VCaP (cell line): ENCODE measurements at regions not wholly inside any gene's neighbourhood (a gene's known extent, or its start where the extent isn't known, plus 50 kb on each side); places are given as distances from the start of the nearest gene placed in this dataset.

Experiments used
- H3K27ac ChIP-seq: fragments of 450-650 bp; 2 replicates; pipeline ENCODE4 v1.5.1; 2017
- CTCF ChIP-seq: fragments of 450-650 bp; conservative IDR thresholded peaks from 2 replicates; pipeline ENCODE4 v1.5.1; 2017; ENCODE audit warnings: mild to moderate bottlenecking, moderate library complexity

GRCh38 chr14:104386151-104386841, 193.3 kb upstream of the C14orf180 start:
- no peak for TF ChIP-seq CTCF

GRCh38 chr14:104387022-104388010, 192.2 kb upstream of the C14orf180 start:
- no peak overlapping the region for H3K27ac ChIP-seq
- no peak for TF ChIP-seq CTCF

More at GRCh38 chr14:104386151-104386841, 193.3 kb upstream of the C14orf180 start:
- no peak overlapping the region for H3K27ac ChIP-seq

GRCh38 chr14:104388011-104388521, 191.5 kb upstream of the C14orf180 start:
- TF ChIP-seq CTCF, result no peak
- no peak overlapping the region for H3K27ac ChIP-seq

- no peak overlapping the region for H3K27ac ChIP-seq
Observed at GRCh38 chr14:104388541-104389325, 190.8 kb upstream of the C14orf180 start.

GRCh38 chr14:104389326-104390220, 190.0 kb upstream of the C14orf180 start:
- no peak overlapping the region for H3K27ac ChIP-seq
- TF ChIP-seq CTCF, result no peak

More at GRCh38 chr14:104388541-104389325, 190.8 kb upstream of the C14orf180 start:
- TF ChIP-seq CTCF, result no peak

- no peak overlapping the region for H3K27ac ChIP-seq
- TF ChIP-seq CTCF, result no peak
Observed at GRCh38 chr14:104390221-104390931, 189.2 kb upstream of the C14orf180 start.
